ENCODE measurements at regions not wholly inside any gene's neighbourhood (a gene's known extent, or its start where the extent isn't known, plus 50 kb on each side); places are given as distances from the start of the nearest gene placed in this dataset.

GRCh38 chr13:103754783-103755182 is 688.6 kb upstream of the SLC10A2 start:
- TF ChIP-seq POLR2AphosphoS5 (IDR thresholded peaks at IDR 0.05; ENCODE audit: borderline replicate concordance, low read depth, low read length) (no peak), EZH2 (IDR thresholded peaks at IDR 0.05) (no peak), FOXP2 (optimal IDR thresholded peaks at IDR 0.05; ENCODE audit: control extremely low read depth, extremely low read length, insufficient read depth) (no peak)

Measured in SK-N-MC (cell line).